Breast epithelium (tissue), 3 donors: ENCODE measurements at regions not wholly inside any gene's neighbourhood (a gene's known extent, or its start where the extent isn't known, plus 50 kb on each side); places are given as distances from the start of the nearest gene placed in this dataset.

Source experiments
- CTCF ChIP-seq, 3 donors: fragments of 450-650 bp; IDR thresholded peaks; one replicate each; pipeline ENCODE4 v1.5.1; 2016 to 2017; ENCODE audit warnings: antibody characterized with exemption in 3 of 3, mild to moderate bottlenecking in 3 of 3, moderate library complexity in 3 of 3
- POLR2A ChIP-seq: fragments of 450-650 bp; IDR thresholded peaks from one replicate; pipeline ENCODE4 v1.6.1; 2016; ENCODE audit warnings: antibody characterized with exemption, mild to moderate bottlenecking, moderate library complexity
- POLR2AphosphoS5 ChIP-seq, 3 donors: sonication (generic); formaldehyde crosslinking; IDR thresholded peaks; one replicate each; pipeline ENCODE4 v1.6.1; 2017; ENCODE audit warnings: antibody characterized with exemption in 3 of 3

- no peak for TF ChIP-seq CTCF (IDR thresholded peaks at IDR 0.05)
- no peak for TF ChIP-seq POLR2A
- TF ChIP-seq POLR2AphosphoS5 (IDR thresholded peaks at IDR 0.05), result no peak
Observed at GRCh38 chr6:6901945-6902344, 205.8 kb upstream of the RREB1 start.
